Activated naive CD8-positive, alpha-beta T cell treated with anti-CD3 and anti-CD28 coated beads for 36 hours (primary cell): ENCODE measurements at regions not wholly inside any gene's neighbourhood (a gene's known extent, or its start where the extent isn't known, plus 50 kb on each side); places are given as distances from the start of the nearest gene placed in this dataset.

Experiments
- DNase-seq: peaks from one replicate; pipeline ENCODE4 v3.0.0; 2021
- H3K27ac Mint-ChIP-seq: one replicate; pipeline ENCODE4 v1.8.0; 2022; ENCODE audit warnings: mild to moderate bottlenecking, moderate library complexity, mixed read lengths
- H3K27me3 Mint-ChIP-seq: one replicate; pipeline ENCODE4 v1.8.0; 2022; ENCODE audit warnings: mild to moderate bottlenecking, mixed read lengths
- H3K36me3 Mint-ChIP-seq: one replicate; pipeline ENCODE4 v1.8.0; 2021; ENCODE audit warnings: mild to moderate bottlenecking, mixed read lengths
- H3K4me1 Mint-ChIP-seq: one replicate; pipeline ENCODE4 v1.8.0; 2021; ENCODE audit warnings: mixed read lengths
- H3K4me3 Mint-ChIP-seq: one replicate; pipeline ENCODE4 v1.8.0; 2022; ENCODE audit warnings: mild to moderate bottlenecking, moderate library complexity, mixed read lengths
- H3K9me3 Mint-ChIP-seq: one replicate; pipeline ENCODE4 v1.8.0; 2022; ENCODE audit warnings: mixed read lengths

DNA sequence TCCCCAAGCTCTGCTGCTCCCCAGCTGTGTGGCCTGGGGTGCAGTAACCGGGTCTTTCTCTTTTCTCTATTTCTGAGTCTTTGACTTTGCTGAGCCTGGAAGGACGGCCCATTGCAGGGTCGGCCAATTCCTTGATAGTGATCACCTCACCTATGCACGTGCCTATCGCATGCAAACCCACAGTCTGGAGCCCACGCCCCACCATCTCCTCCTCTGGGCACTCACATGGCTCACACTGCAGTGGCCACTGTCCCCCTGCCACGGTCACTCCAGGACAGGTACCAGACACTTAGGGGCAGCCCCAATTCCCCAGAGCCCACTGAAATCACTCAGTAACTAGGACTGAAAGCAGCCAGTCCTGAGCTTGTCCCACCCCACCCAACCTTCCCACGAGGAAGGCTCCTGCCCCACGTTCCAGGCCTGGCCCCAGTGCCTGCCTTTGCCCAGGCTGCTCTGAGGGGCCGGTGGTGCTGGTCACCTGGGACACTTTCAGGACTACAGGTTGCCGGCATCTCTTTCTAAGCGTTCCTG is 137.6 kb downstream of the TEX29 start:
- peaks cover 18% of the 10 kb centered on the region for H3K27me3 Mint-ChIP-seq
- no peak for DNase-seq
- H3K36me3 Mint-ChIP-seq = no peaks in the 10 kb centered on the region
- H3K4me3 Mint-ChIP-seq = no peak overlapping the region
- no peaks in the 10 kb centered on the region for H3K4me1 Mint-ChIP-seq
- H3K27ac Mint-ChIP-seq = no peak overlapping the region
- H3K9me3 Mint-ChIP-seq = no peaks in the 10 kb centered on the region

DNA sequence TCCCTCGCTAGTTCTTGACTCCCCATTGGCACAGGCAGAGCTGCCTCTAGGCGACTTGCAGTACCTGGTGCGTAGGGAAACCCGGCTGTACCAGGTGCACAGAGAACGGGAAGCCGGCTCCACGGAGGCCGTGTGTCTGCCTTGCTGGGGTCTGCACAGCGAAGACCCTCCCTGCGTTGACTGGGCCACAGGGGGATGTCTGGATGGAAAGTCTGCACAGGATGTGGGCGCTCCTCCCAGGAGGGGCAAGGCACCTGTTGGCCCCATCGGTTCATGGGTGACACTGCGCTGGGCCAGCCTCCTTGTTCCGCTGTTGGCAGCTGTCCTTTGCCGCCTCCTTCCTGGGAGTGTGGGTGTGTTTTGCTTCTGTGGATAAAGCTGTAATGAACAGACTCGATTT is 138.3 kb downstream of the TEX29 start:
- H3K27ac Mint-ChIP-seq = no peak overlapping the region
- peaks cover 18% of the 10 kb centered on the region for H3K27me3 Mint-ChIP-seq
- no peak for DNase-seq
- H3K4me1 Mint-ChIP-seq = no peaks in the 10 kb centered on the region
- H3K4me3 Mint-ChIP-seq = no peak overlapping the region
- H3K36me3 Mint-ChIP-seq = no peaks in the 10 kb centered on the region
- H3K9me3 Mint-ChIP-seq = no peaks in the 10 kb centered on the region

DNA sequence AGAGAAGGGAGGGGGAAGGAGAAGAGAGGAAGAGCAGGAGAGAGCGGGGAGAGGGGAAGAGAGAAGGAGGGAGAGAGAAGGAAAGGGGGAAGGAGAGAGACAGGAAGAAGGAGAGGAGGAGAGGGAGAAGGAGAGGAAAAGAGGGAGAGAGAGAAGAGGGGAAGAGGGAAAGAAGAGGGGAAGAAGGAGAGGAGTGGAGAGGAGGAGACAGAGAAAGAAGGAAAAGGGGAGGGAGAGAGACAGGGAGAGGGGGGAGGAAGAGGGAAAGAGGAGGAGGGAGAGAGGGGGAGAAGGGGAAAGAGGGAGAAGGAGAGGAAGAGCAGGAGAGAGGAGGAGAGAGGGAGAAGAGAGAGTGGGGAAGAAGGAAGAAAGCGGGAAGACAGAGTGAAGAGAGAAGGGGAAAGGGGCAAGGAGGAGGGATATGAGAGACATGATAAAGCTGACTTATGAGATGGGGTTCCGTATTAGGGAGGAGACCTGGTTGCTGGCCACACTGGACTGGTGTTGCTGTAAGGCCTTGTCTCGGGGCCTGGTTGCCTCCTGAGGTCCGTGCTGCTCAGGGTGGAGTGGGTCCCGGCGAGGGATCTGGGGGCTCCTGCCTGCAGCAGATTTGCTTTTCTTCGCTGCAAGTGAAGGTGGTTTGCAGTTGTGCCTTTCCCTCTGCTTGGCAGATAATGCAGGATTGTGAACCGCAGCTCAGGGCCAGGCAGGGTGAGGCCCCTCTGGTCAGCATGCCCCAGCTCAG is 139.5 kb downstream of the TEX29 start:
- Mint-ChIP-seq H3K27me3 (peaks cover 18% of the 10 kb centered on the region), H3K9me3 (no peaks in the 10 kb centered on the region), H3K36me3 (no peaks in the 10 kb centered on the region), H3K27ac (no peak overlapping the region), H3K4me3 (no peak overlapping the region), H3K4me1 (no peaks in the 10 kb centered on the region)
- DNase-seq = no peak

DNA sequence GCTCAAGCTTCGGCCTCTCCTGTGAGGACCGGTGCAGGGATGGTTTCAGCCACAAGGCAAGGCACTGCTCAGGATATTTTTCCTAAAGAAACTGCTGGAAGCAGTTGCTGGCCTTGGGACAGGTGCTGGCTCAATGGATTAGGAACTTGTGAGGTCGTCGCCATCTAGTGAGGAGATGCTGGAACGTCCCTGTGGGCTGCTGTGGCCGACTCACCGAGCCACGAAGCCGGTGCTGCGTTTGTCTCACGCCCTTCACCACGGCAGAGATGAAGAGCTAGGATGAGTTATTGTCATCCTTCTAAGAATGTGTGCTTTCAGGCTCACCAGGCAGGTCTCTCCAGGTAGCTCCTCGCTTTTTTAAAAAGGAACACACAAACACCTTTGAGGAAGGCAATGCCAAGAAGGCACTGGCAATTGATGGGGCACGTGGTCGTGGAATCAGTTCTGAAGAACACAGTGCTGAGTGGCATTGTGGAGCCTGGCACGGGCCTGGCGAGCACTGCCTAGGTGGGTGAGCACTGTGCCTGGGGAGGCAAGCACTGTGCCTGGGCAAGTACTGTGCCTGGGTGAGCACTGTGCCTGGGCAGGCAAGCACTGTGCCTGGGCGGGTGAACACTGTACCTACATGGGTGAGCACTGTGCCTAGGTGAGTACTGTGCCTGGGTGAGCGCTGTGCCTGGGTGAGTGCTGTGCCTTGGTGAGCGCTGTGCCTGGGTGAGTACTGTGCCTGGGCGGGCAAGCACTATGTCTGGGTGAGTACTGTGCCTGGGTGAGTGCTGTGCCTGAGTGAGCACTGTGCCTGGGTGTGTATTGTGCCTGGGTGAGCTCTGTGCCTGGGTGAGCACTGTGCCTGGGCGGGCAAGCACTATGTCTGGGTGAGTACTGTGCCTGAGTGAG is 140.4 kb downstream of the TEX29 start:
- Mint-ChIP-seq H3K9me3 (no peaks in the 10 kb centered on the region), H3K27me3 (peaks cover 17% of the 10 kb centered on the region), H3K27ac (no peak overlapping the region), H3K4me3 (no peak overlapping the region), H3K4me1 (no peaks in the 10 kb centered on the region), H3K36me3 (no peaks in the 10 kb centered on the region)
- DNase-seq = no peak

DNA sequence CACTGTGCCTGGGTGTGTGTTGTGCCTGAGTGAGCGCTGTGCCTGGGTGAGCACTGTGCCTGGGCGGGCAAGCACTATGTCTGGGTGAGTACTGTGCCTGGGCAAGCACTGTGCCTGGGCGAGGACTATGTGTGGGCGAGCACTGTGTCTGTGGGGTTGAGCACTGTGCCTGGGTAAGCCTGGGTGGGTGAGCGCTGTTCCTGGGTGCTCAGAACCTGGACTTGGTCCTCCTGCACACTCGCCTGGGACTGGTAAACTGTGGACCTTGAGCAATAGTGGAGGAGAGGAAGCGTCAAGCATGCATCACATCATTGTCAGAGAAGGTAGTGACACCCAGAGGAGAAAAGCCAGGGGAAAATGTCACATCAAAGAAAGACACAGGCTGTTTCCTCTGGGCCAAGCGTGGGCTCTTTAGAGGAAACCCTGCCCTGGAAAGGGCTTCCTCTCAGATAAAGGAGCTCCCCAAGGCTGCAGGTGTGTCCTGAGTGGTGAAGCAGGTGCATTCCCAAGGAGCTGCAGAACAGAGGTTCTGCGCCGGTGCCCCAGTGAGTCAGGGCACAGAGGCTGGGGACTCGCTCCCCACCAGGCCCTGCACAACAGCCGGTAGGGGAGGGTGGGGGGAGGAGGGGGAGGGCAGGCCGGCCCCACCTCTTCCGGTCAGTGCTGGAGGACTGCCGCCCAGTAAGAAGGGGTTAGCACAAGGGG is 141.2 kb downstream of the TEX29 start:
- Mint-ChIP-seq H3K36me3 (no peaks in the 10 kb centered on the region), H3K27me3 (peaks cover 21% of the 10 kb centered on the region), H3K9me3 (no peaks in the 10 kb centered on the region), H3K4me1 (no peaks in the 10 kb centered on the region), H3K27ac (no peak overlapping the region), H3K4me3 (no peak overlapping the region)
- no peak for DNase-seq

DNA sequence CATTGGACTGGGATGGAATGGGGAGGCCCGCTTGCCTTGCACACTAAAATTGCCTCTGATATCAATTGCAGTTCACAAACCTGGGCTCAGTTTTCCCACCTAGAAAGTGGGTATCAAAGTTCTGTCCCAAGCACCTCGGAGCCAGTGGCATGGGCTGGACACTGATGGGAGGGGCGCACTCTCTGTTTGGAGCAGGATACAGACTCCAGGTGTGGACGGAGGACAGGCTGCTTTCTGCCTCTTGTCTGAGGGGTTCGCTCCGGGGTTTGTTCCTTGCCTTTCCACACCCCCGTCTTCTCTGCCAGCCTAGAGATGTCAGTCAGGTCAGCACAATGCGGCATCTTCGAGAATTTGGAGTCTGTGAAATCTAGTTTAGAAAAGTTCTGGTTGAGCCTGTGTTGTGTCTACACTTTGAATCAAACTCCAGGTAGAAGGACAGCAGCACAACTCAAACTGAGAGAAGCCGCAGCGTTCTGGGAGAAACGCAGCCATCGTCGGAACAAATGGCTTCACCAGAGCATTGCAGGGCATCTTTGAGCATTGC is 141.9 kb downstream of the TEX29 start:
- no peaks in the 10 kb centered on the region for H3K4me1 Mint-ChIP-seq
- no peaks in the 10 kb centered on the region for H3K36me3 Mint-ChIP-seq
- H3K27me3 Mint-ChIP-seq = peaks cover 21% of the 10 kb centered on the region
- no peak for DNase-seq
- no peaks in the 10 kb centered on the region for H3K9me3 Mint-ChIP-seq
- no peak overlapping the region for H3K4me3 Mint-ChIP-seq
- no peak overlapping the region for H3K27ac Mint-ChIP-seq

DNA sequence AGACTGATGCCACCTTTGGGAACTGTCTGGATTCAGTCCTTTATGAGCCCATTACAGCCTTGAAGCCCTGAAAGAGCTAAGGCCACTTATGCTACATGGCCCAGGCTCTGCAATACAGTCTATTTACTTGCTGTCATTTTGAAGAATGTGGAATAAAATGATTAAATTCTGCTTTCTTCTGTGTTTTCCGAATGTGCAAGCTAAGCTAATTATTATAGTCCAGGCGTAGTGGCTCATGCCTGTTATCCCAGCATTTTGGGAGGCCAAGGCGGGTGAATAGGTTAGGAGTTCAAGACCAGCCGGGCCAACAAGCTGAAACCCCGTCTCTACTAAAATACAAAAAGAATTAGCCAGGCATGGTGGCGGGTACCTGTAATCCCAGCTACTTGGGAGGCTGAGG is 142.5 kb downstream of the TEX29 start:
- Mint-ChIP-seq H3K27me3 (peaks cover 21% of the 10 kb centered on the region), H3K27ac (no peak overlapping the region), H3K36me3 (no peaks in the 10 kb centered on the region), H3K9me3 (no peaks in the 10 kb centered on the region), H3K4me3 (no peak overlapping the region), H3K4me1 (no peaks in the 10 kb centered on the region)
- no peak for DNase-seq

DNA sequence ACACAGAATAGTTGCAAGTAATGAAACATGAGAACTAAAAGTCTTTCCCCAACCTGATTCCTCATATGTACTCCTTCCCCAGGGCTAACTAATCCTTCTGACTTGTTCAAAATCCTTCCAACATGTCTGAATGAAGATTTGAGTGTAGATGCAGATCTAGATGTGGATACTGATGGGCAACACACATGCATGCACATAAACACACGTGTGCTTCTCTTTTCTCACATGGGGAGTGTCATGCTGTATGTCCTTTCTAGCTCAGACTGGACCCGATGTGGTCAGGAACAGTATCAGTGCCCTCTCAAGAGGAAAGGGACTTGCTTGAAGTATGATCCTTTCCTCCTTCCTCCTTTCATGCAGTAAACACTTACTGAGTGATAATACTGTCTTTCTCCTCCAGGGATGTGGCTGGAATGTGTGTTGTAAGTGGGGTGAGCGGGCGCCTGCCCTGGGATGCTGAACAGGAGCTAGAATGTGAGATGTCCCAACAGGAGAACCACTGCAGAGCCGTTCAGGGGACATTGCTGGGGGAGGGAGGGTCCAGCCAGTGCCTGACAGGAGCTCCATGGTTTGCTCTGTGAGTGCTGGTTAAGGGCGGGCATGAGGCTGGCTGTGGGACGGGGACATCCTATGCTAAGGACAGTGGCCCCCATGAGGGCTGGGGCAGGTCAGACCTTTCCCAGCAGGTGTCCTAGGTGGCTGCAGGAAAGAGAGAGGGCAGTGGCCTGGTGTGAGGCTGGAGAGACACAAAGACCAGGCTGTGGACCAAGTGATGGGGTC is 146.9 kb downstream of the TEX29 start:
- H3K27me3 Mint-ChIP-seq = peaks cover 11% of the 10 kb centered on the region
- no peak overlapping the region for H3K4me3 Mint-ChIP-seq
- no peaks in the 10 kb centered on the region for H3K9me3 Mint-ChIP-seq
- no peaks in the 10 kb centered on the region for H3K4me1 Mint-ChIP-seq
- H3K27ac Mint-ChIP-seq = no peak overlapping the region
- H3K36me3 Mint-ChIP-seq = no peaks in the 10 kb centered on the region
- no peak for DNase-seq

DNA sequence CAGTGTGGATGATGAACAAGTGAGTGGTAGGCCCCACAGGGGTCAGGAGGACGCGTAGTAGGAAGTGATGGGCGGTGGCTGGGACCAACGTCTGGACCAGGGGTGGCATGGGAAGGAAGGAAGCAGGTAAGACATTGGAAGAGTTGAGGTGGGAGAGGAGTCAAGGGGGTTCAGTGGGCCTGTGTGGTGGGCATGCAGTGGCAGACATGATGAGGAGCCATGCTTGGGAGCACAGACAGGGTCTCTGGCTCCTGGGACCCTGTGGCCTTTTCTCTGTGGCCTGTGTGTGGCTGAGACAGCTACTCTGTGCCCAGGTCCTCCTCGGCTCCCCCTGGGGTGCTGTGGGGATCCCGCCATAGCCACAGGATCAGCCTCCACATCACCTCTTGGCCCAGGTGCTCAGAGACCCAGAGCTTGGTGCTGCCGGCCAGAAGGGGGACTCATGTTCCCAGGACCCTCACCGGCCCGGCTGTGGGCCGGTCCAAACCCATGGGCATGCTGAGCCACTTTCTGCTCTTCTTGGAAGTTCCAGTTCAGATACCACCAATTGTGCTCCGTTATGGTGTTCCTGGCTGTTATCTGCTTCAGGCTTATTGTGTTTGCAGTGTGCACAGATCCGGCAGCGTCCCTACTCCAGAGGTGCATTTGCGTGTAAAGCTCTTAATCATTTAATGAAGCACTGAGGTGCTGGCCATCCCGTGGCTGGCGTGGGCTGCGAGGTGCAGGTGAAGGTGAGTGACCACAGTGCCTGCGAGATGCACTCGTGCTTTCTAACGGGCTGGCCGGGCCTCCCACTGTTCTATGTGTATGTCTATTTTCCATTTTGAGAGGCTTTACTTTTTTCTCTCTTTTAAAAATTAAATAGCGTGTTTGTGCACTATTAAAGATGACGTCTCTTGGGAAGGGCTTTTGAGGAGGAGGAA is 147.9 kb downstream of the TEX29 start:
- H3K4me3 Mint-ChIP-seq = no peak overlapping the region
- peaks cover 11% of the 10 kb centered on the region for H3K27me3 Mint-ChIP-seq
- H3K4me1 Mint-ChIP-seq = no peaks in the 10 kb centered on the region

DNA sequence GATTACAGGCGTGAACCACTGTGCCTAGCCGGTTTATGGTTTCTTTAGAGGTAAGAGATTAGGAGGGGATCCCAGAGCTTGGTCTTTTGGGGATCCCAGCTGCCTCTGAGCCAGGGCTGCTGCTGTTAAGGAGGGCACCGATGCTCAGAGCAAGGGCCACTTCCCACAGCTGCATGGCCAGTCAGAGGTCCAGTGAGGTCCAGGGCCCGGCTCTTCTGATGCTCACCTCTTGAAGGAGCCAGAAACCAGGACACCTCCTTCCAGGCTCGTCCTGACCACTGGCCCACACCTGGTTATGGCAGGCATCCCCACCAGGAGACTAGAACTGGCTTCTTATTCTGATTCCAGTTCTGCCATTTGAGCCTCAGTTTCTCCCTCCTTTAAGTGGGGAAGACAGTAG is 149.0 kb downstream of the TEX29 start:
- H3K27ac Mint-ChIP-seq = no peak overlapping the region
- H3K4me3 Mint-ChIP-seq = no peak overlapping the region
- no peaks in the 10 kb centered on the region for H3K4me1 Mint-ChIP-seq
- DNase-seq = no peak
- H3K9me3 Mint-ChIP-seq = no peaks in the 10 kb centered on the region
- H3K36me3 Mint-ChIP-seq = no peaks in the 10 kb centered on the region
- peaks cover 11% of the 10 kb centered on the region for H3K27me3 Mint-ChIP-seq

More for the DNA sequence above, 147.9 kb downstream of the TEX29 start:
- H3K27ac Mint-ChIP-seq = no peak overlapping the region
- no peak for DNase-seq
- no peaks in the 10 kb centered on the region for H3K36me3 Mint-ChIP-seq
- H3K9me3 Mint-ChIP-seq = no peaks in the 10 kb centered on the region

DNA sequence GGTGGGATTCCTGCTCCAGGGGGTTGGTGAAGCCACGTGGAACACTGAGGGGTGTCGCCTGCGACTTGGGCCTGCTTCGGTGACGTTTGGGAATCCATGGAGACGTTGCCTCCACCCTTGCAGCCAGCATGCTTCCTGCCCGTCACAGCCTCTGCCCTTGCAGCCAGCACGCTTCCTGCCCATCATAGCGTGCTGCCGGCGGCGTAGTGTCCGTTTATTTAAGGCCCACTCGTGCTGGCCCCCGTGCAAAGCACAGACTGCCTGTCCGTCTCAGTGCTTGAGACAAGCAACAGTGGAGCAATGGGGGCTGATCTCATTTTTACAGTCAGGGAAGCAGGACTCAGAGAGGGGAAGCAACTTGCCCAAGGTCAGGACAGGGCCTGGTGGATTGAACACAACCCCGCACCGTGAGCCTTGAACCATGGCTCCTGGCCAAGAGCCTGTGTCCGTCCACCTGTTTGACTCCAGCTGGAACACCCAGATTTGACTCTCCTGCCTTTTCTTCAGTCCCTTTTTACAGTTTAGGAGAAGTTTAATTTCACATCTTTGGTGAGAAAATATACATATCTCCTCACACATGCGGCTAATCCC is 149.6 kb downstream of the TEX29 start:
- Mint-ChIP-seq H3K27ac (no peak overlapping the region), H3K9me3 (no peaks in the 10 kb centered on the region), H3K4me1 (no peaks in the 10 kb centered on the region), H3K4me3 (no peak overlapping the region), H3K27me3 (peaks cover 11% of the 10 kb centered on the region), H3K36me3 (no peaks in the 10 kb centered on the region)
- no peak for DNase-seq

DNA sequence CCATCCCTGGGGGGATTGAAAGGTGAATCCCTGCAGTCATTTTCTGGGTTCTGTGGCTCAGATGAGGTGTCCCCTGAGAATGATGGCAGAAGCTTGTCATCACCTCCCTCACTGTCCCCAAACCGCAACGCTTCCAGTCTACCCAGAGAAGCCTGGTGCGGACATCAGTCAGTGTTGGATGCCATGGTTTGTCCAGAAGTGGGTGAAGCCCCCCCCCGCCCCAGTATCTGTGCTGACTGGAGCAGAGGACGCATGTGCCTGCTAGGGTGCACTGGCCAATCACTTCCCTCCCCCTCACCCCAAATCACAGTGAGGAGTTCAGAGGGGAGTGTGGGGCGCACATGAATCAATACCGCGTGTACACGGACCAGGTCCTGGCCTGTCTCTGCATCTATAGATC is 150.5 kb downstream of the TEX29 start:
- Mint-ChIP-seq H3K4me1 (no peaks in the 10 kb centered on the region), H3K36me3 (no peaks in the 10 kb centered on the region), H3K4me3 (no peak overlapping the region), H3K9me3 (no peaks in the 10 kb centered on the region), H3K27me3 (peaks cover 8% of the 10 kb centered on the region), H3K27ac (no peak overlapping the region)
- DNase-seq = no peak

DNA sequence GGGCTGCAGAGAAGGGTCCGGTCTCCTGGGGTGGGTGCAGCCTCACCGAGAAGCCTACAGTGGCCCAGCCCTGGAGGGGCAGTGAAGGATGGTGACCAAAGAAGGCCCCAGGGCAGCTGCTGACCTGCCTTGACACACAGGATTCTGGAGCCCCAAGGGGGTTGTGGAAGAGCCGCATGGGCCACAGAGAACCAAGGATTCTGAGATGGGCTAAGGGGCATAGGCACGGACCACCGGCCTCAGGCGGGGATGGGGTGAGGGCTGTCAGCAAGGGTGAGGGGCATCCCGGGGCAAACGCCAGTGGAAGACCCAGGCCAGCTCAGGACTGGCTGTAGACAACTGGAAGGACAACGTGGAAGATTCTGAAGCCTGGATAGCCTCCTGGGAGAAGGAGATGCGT is 151.6 kb downstream of the TEX29 start:
- DNase-seq = no peak
- Mint-ChIP-seq H3K4me1 (no peaks in the 10 kb centered on the region), H3K27me3 (peaks cover 5% of the 10 kb centered on the region), H3K36me3 (no peaks in the 10 kb centered on the region), H3K9me3 (no peaks in the 10 kb centered on the region), H3K4me3 (no peak overlapping the region), H3K27ac (no peak overlapping the region)
